Panc1 (cell line): ENCODE measurements at regions not wholly inside any gene's neighbourhood (a gene's known extent, or its start where the extent isn't known, plus 50 kb on each side); places are given as distances from the start of the nearest gene placed in this dataset.

Experiments used
- ATAC-seq: fragments of 200-7000 bp; cut with Tn5 transposase; 2 replicates; pipeline ENCODE4 v1.9.1; 2020; ENCODE audit warnings: mild to moderate bottlenecking, moderate library complexity
- BruUV-seq: library from RNA; stranded (reverse); fragments of 400-500 nt; replicated peaks from 2 replicates; lab custom pipeline; 2021; lab: Mats Ljungman, UMichigan
- CTCF ChIA-PET: fragments of 300-600 bp; sonication (Branson Sonifier 250); formaldehyde crosslinking; loops from one replicate; lab custom pipeline; 2022; ENCODE audit warnings: antibody characterized with exemption; lab: Charles Lee
- POLR2A ChIA-PET: fragments of 300-600 bp; sonication (Branson Sonifier 250); formaldehyde crosslinking; loops from one replicate; lab custom pipeline; 2022; ENCODE audit warnings: antibody characterized with exemption; lab: Charles Lee
- DNase-seq: peaks from one replicate; pipeline ENCODE4 v3.0.0-alpha.2; 2010; ENCODE audit warnings: low read depth, low spot score
- H3K27ac ChIP-seq: 2 replicates; pipeline ENCODE4 v1.5.1; 2011; ENCODE audit warnings: mild to moderate bottlenecking, low read length, inconsistent platforms
- H3K27me3 ChIP-seq: fragments of 200-500 bp; sonication (Bioruptor generic); 2 replicates; pipeline ENCODE4 v1.6.0; 2014; ENCODE audit warnings: low read length, inconsistent platforms; ENCODE audit not compliant: control insufficient read depth, insufficient read depth
- H3K36me3 ChIP-seq: fragments of 200-500 bp; sonication (Bioruptor generic); 2 replicates; pipeline ENCODE4 v1.5.1; 2014; ENCODE audit warnings: inconsistent platforms, mild to moderate bottlenecking, low read length, moderate library complexity; ENCODE audit not compliant: control insufficient read depth, insufficient read depth
- H3K4me1 ChIP-seq: 2 replicates; pipeline ENCODE4 v1.5.1; 2011; ENCODE audit warnings: inconsistent platforms, mild to moderate bottlenecking, low read length, moderate library complexity; ENCODE audit not compliant: control insufficient read depth, insufficient read depth
- H3K4me3 ChIP-seq, 2 experiments: 2 replicates each; pipeline ENCODE4 v1.5.1; 2011 to 2012; ENCODE audit warnings: low read depth in 2 of 2, low read length in 2 of 2, mild to moderate bottlenecking in 2 of 2, inconsistent platforms in 1 of 2, moderate library complexity in 1 of 2
- H3K9me3 ChIP-seq: fragments of 200-500 bp; sonication (Bioruptor generic); 2 replicates; pipeline ENCODE4 v1.5.1; 2014; ENCODE audit warnings: low read depth, mild to moderate bottlenecking, inconsistent platforms, low read length, moderate library complexity; ENCODE audit not compliant: control insufficient read depth, insufficient read depth
- POLR2AphosphoS5 ChIP-seq: IDR thresholded peaks from 2 replicates; pipeline ENCODE4 v1.6.1; 2012; ENCODE audit warnings: mild to moderate bottlenecking, low read depth, low read length, moderate library complexity
- SIN3A ChIP-seq: IDR thresholded peaks from 2 replicates; pipeline ENCODE4 v1.6.1; 2012; ENCODE audit warnings: low read depth, mild to moderate bottlenecking, low read length, moderate library complexity, borderline replicate concordance; ENCODE audit not compliant: insufficient read depth
- TCF7L2 ChIP-seq: IDR thresholded peaks from 2 replicates; pipeline ENCODE4 v1.6.1; 2011; ENCODE audit warnings: mild to moderate bottlenecking, low read depth, low read length, inconsistent platforms
- in situ Hi-C: cut with HindIII; loops from 2 replicates; pipeline ENCODE4 v1.10.0; 2016; ENCODE audit warnings: low sequenced_read_pairs, low pct_unique_long_range_greater_than_20kb
- intact Hi-C: fragments of 100-400 bp; cut with micrococcal nuclease; formaldehyde crosslinking; loops from one replicate; pipeline ENCODE4 v1.10.0; 2022; ENCODE audit not compliant: unreplicated experiment
- TF ChIP-seq, protein P1 (sequence below): fragments of 450-650 bp; IDR thresholded peaks from 2 replicates; pipeline ENCODE4 v1.5.1; 2017; ENCODE audit warnings: mild to moderate bottlenecking
- TF ChIP-seq, protein P2 (sequence below), 2 experiments: IDR thresholded peaks; 2 replicates each; pipeline ENCODE4 v1.6.1; 2011 to 2012; ENCODE audit warnings: low read depth in 2 of 2, control low read depth in 1 of 2, low read length in 1 of 2, mild to moderate bottlenecking in 1 of 2, moderate library complexity in 1 of 2; ENCODE audit not compliant: insufficient read depth in 1 of 2

DNA sequence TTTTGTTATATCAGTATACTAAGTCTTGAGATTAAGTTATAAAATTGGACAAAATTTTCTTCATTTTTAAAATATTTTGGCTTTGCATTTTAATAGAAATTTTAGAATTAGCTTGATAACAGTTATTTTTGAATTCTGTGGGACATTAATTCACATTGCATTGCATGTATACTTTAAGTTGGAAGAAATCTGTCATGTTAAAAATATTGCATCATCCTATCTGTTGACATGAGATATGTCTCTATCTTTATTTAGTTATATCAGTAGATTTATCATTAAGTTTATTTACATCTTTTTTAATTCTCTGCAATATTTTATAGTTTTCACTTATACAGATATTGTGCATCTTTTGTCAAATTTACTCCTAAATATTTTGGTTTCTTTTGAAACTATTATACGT is 904.6 kb upstream of the NR2F2 start:
- POLR2A ChIA-PET, result no interaction called here
- Histone ChIP-seq H3K36me3 (no peaks in the 10 kb centered on the region), H3K9me3 (0 out of 2 replicates have a peak, but pooled peaks cover 2% of the 10 kb centered on the region), H3K4me1 (no peaks in the 10 kb centered on the region), H3K27ac (no peak overlapping the region), H3K4me3 (no peak overlapping the region), H3K27me3 (no peaks in the 10 kb centered on the region)
- CTCF ChIA-PET, result no interaction called here
- TF ChIP-seq, protein P1, sequence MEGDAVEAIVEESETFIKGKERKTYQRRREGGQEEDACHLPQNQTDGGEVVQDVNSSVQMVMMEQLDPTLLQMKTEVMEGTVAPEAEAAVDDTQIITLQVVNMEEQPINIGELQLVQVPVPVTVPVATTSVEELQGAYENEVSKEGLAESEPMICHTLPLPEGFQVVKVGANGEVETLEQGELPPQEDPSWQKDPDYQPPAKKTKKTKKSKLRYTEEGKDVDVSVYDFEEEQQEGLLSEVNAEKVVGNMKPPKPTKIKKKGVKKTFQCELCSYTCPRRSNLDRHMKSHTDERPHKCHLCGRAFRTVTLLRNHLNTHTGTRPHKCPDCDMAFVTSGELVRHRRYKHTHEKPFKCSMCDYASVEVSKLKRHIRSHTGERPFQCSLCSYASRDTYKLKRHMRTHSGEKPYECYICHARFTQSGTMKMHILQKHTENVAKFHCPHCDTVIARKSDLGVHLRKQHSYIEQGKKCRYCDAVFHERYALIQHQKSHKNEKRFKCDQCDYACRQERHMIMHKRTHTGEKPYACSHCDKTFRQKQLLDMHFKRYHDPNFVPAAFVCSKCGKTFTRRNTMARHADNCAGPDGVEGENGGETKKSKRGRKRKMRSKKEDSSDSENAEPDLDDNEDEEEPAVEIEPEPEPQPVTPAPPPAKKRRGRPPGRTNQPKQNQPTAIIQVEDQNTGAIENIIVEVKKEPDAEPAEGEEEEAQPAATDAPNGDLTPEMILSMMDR, result no peak
- DNase-seq (no peak), ATAC-seq (no peak)
- in situ Hi-C loops, result no loop called here
- BruUV-seq, result no TSS peak
- intact Hi-C loops, result no loop called here

DNA sequence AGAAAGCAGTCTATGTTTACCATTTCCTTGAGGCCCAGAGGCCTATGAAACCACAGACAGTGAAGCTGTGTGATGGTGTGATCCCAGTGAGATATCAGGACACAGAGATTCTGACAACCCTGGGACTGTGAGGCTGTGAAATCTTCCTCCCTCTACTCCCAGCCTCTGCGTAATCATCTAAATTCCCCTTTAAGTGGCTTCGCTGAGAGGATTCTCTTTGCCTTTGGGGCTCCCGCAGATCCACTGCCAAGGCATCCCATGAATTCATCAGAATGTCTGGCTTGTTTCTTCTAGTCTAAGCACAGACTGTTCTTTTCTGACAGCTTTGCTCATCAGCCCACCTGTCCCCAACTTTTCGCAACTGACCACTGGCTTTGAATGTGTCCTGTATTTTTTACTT is 901.2 kb upstream of the NR2F2 start:
- Histone ChIP-seq H3K27ac (no peak overlapping the region), H3K36me3 (no peaks in the 10 kb centered on the region), H3K9me3 (0 out of 2 replicates have a peak, but pooled peaks cover 2% of the 10 kb centered on the region), H3K4me1 (no peaks in the 10 kb centered on the region), H3K4me3 (no peak overlapping the region), H3K27me3 (no peaks in the 10 kb centered on the region)
- CTCF ChIA-PET, result no interaction called here
- intact Hi-C loops (no loop called here), in situ Hi-C loops (no loop called here)
- POLR2A ChIA-PET, result no interaction called here
- TF ChIP-seq SIN3A (no peak), TCF7L2 (no peak), POLR2AphosphoS5 (no peak)
- TF ChIP-seq, protein P1, result no peak
- TF ChIP-seq, protein P2, sequence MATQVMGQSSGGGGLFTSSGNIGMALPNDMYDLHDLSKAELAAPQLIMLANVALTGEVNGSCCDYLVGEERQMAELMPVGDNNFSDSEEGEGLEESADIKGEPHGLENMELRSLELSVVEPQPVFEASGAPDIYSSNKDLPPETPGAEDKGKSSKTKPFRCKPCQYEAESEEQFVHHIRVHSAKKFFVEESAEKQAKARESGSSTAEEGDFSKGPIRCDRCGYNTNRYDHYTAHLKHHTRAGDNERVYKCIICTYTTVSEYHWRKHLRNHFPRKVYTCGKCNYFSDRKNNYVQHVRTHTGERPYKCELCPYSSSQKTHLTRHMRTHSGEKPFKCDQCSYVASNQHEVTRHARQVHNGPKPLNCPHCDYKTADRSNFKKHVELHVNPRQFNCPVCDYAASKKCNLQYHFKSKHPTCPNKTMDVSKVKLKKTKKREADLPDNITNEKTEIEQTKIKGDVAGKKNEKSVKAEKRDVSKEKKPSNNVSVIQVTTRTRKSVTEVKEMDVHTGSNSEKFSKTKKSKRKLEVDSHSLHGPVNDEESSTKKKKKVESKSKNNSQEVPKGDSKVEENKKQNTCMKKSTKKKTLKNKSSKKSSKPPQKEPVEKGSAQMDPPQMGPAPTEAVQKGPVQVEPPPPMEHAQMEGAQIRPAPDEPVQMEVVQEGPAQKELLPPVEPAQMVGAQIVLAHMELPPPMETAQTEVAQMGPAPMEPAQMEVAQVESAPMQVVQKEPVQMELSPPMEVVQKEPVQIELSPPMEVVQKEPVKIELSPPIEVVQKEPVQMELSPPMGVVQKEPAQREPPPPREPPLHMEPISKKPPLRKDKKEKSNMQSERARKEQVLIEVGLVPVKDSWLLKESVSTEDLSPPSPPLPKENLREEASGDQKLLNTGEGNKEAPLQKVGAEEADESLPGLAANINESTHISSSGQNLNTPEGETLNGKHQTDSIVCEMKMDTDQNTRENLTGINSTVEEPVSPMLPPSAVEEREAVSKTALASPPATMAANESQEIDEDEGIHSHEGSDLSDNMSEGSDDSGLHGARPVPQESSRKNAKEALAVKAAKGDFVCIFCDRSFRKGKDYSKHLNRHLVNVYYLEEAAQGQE (IDR thresholded peaks at IDR 0.05; ENCODE audit: insufficient read depth in 1 of 2, low read depth in 2 of 2, low read length in 1 of 2), result no peak
- BruUV-seq, result no TSS peak
- DNase-seq, result no peak
- no peak for ATAC-seq

DNA sequence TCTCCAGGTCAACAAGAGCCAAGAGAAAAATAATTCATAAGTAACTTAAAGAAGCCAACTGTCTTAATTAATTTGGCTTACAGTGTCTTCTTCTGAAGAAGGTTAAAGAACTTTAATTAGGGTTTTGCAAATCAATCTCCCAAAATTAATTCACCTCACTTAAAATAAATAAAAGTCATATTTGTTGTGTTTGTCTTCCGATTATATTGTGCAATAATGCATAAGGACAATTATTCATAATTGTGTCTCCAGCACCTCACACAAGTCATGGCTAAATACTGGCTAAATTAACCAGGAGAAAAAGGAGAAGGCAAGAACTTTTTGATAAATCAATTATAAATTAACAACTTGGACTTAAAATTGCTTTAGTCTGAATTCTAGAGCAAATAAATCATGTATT is 899.0 kb upstream of the NR2F2 start:
- intact Hi-C loops (no loop called here), in situ Hi-C loops (no loop called here)
- ChIA-PET POLR2A (no interaction called here), CTCF (no interaction called here)
- no peak for DNase-seq
- H3K9me3 ChIP-seq, result 0 out of 2 replicates have a peak, but pooled peaks cover under 1% of the 10 kb centered on the region
- no peak for ATAC-seq
- no peaks in the 10 kb centered on the region for H3K4me1 ChIP-seq
- no peaks in the 10 kb centered on the region for H3K27me3 ChIP-seq
- TF ChIP-seq TCF7L2 (no peak), POLR2AphosphoS5 (no peak), SIN3A (no peak)
- TF ChIP-seq, protein P2 (IDR thresholded peaks at IDR 0.05; ENCODE audit: insufficient read depth in 1 of 2, low read depth in 2 of 2, low read length in 1 of 2), result no peak
- TF ChIP-seq, protein P1, result no peak
- BruUV-seq, result no TSS peak
- H3K27ac ChIP-seq, result no peak overlapping the region
- H3K4me3 ChIP-seq, result no peak overlapping the region
- no peaks in the 10 kb centered on the region for H3K36me3 ChIP-seq
